HG02588 (cell line): ENCODE measurements at regions not wholly inside any gene's neighbourhood (a gene's known extent, or its start where the extent isn't known, plus 50 kb on each side); places are given as distances from the start of the nearest gene placed in this dataset.
"Not testable (repeated sequence)": the region's sequence is repeated elsewhere in the genome, so short reads cannot be mapped to it uniquely, and the experiment has no call there.

Source experiments
- ATAC-seq: cut with Tn5 transposase; IDR thresholded peaks from one replicate; pipeline ENCODE4 v1.9.1; 2021; ENCODE audit warnings: mild to moderate bottlenecking, moderate library complexity; ENCODE audit not compliant: unreplicated experiment

GRCh38 chrX:104391906-104392305 lies 137.2 kb upstream of the ESX1 start:
- no peak for ATAC-seq

- no peak for ATAC-seq
These were observed 122.2 kb upstream of the ESX1 start for GRCh38 chrX:104376937-104377336.

GRCh38 chrX:104372547-104372946 lies 117.8 kb upstream of the ESX1 start:
- no peak for ATAC-seq

- no peak for ATAC-seq
These were observed 115.4 kb upstream of the ESX1 start for GRCh38 chrX:104370089-104370488.

GRCh38 chrX:104360774-104361173 lies 106.0 kb upstream of the ESX1 start:
- ATAC-seq, result not testable (repeated sequence)

GRCh38 chrX:104359124-104359523 lies 104.4 kb upstream of the ESX1 start:
- no peak for ATAC-seq

- no peak for ATAC-seq
These were observed 96.5 kb upstream of the ESX1 start for GRCh38 chrX:104351173-104351769.

GRCh38 chrX:104347860-104348259 lies 93.1 kb upstream of the ESX1 start:
- no peak for ATAC-seq

GRCh38 chrX:104343428-104344129 lies 88.8 kb upstream of the ESX1 start:
- peak; percentile 64 for ATAC-seq

GRCh38 chrX:104342065-104342464 lies 87.3 kb upstream of the ESX1 start:
- ATAC-seq, result no peak

GRCh38 chrX:104335756-104336155 lies 81.0 kb upstream of the ESX1 start:
- no peak for ATAC-seq

GRCh38 chrX:104334971-104335370 lies 80.2 kb upstream of the ESX1 start:
- ATAC-seq, result no peak

- no peak for ATAC-seq
These were observed 76.2 kb upstream of the ESX1 start for GRCh38 chrX:104330966-104331365.

- ATAC-seq, result no peak
These were observed 75.0 kb upstream of the ESX1 start for GRCh38 chrX:104329731-104330130.

- ATAC-seq, result no peak
These were observed 70.5 kb upstream of the ESX1 start for GRCh38 chrX:104325213-104325585.

GRCh38 chrX:104324461-104325212 lies 69.9 kb upstream of the ESX1 start:
- ATAC-seq, result no peak

GRCh38 chrX:104319346-104319745 lies 64.6 kb upstream of the ESX1 start:
- ATAC-seq, result no peak

GRCh38 chrX:104318330-104319009 lies 63.7 kb upstream of the ESX1 start:
- no peak for ATAC-seq

- no peak for ATAC-seq
These were observed 62.0 kb upstream of the ESX1 start for GRCh38 chrX:104316739-104317138.

GRCh38 chrX:104315555-104315954 lies 60.8 kb upstream of the ESX1 start:
- no peak for ATAC-seq

- ATAC-seq, result no peak
These were observed 56.0 kb upstream of the ESX1 start for GRCh38 chrX:104310657-104311254.
